Activated CD4-positive, alpha-beta memory T cell treated with anti-CD3 and anti-CD28 coated beads for 36 hours (primary cell): ENCODE measurements at regions not wholly inside any gene's neighbourhood (a gene's known extent, or its start where the extent isn't known, plus 50 kb on each side); places are given as distances from the start of the nearest gene placed in this dataset.

Experiments
- CTCF ChIA-PET: fragments of 350-600 bp; sonication (Branson Sonifier 250); formaldehyde crosslinking; loops from one replicate; lab custom pipeline; 2021; ENCODE audit warnings: antibody characterized with exemption, inconsistent platforms; lab: Charles Lee
- POLR2A ChIA-PET: fragments of 350-600 bp; sonication (Branson Sonifier 250); formaldehyde crosslinking; loops from one replicate; lab custom pipeline; 2021; ENCODE audit warnings: antibody characterized with exemption; lab: Charles Lee
- DNase-seq: peaks from one replicate; pipeline ENCODE4 v3.0.0-alpha.2; 2020
- H3K27ac Mint-ChIP-seq: one replicate; pipeline ENCODE4 v1.8.0; 2021; ENCODE audit warnings: mixed read lengths
- H3K27me3 Mint-ChIP-seq: one replicate; pipeline ENCODE4 v1.8.0; 2021; ENCODE audit warnings: mixed read lengths
- H3K36me3 Mint-ChIP-seq: one replicate; pipeline ENCODE4 v1.8.0; 2021; ENCODE audit warnings: mixed read lengths
- H3K4me1 Mint-ChIP-seq: one replicate; pipeline ENCODE4 v1.8.0; 2021; ENCODE audit warnings: low read depth, mixed read lengths
- H3K4me3 Mint-ChIP-seq: one replicate; pipeline ENCODE4 v1.8.0; 2021; ENCODE audit warnings: mild to moderate bottlenecking, mixed read lengths
- H3K9me3 Mint-ChIP-seq: one replicate; pipeline ENCODE4 v1.8.0; 2021; ENCODE audit warnings: mixed read lengths
- intact Hi-C: fragments of 100-400 bp; cut with micrococcal nuclease; formaldehyde crosslinking; loops from one replicate; pipeline ENCODE4 v1.15.1; 2023

GRCh38 chr3:3615533-3615932 is 183.7 kb upstream of the LRRN1 start:
- Mint-ChIP-seq H3K36me3 (no peaks in the 10 kb centered on the region), H3K9me3 (no peaks in the 10 kb centered on the region), H3K4me1 (no peaks in the 10 kb centered on the region), H3K27ac (no peak overlapping the region), H3K4me3 (no peak overlapping the region), H3K27me3 (no peaks in the 10 kb centered on the region)
- intact Hi-C loops: no loop called here
- ChIA-PET CTCF (no interaction called here), POLR2A (no interaction called here)
- no peak for DNase-seq

GRCh38 chr3:3610581-3611298 is 188.5 kb upstream of the LRRN1 start:
- Mint-ChIP-seq H3K4me3 (no peak overlapping the region), H3K9me3 (peaks cover 6% of the 10 kb centered on the region), H3K27ac (no peak overlapping the region), H3K4me1 (no peaks in the 10 kb centered on the region), H3K27me3 (no peaks in the 10 kb centered on the region), H3K36me3 (no peaks in the 10 kb centered on the region)
- intact Hi-C loops: no loop called here
- CTCF ChIA-PET: no interaction called here
- POLR2A ChIA-PET: no interaction called here
- no peak for DNase-seq

DNA sequence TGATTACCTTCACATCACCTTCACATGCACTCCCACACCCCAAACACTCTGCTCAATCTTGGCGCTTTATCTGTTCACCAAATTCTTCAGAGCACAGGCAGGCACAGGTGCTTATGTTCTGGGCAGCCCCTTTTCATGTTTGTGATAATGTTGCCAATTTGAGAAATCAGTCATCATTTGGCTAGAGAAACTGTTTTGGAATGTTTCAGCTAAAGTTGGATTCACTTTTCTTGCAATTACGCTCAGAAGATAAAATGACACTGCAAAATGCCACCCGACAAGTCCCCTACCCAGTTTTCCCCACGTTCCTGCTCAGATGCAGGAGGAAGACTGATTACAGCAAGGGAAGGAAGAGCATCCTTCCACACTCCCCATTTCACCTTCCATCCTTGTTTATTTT is 192.9 kb upstream of the LRRN1 start:
- intact Hi-C loops: no loop called here
- POLR2A ChIA-PET: no interaction called here
- Mint-ChIP-seq H3K36me3 (no peaks in the 10 kb centered on the region), H3K9me3 (peaks cover 6% of the 10 kb centered on the region), H3K4me1 (no peaks in the 10 kb centered on the region), H3K4me3 (no peak overlapping the region), H3K27ac (no peak overlapping the region), H3K27me3 (no peaks in the 10 kb centered on the region)
- no peak for DNase-seq
- CTCF ChIA-PET: no interaction called here

- Mint-ChIP-seq H3K4me1 (no peaks in the 10 kb centered on the region), H3K27me3 (no peaks in the 10 kb centered on the region), H3K27ac (no peak overlapping the region), H3K36me3 (no peaks in the 10 kb centered on the region), H3K4me3 (no peak overlapping the region), H3K9me3 (peaks cover 6% of the 10 kb centered on the region)
- intact Hi-C loops: no loop called here
- POLR2A ChIA-PET: no interaction called here
- no peak for DNase-seq
- CTCF ChIA-PET: no interaction called here
Measured at GRCh38 chr3:3605226-3605625, 194.0 kb upstream of the LRRN1 start.

- CTCF ChIA-PET: no interaction called here
- DNase-seq: no peak
- Mint-ChIP-seq H3K9me3 (no peaks in the 10 kb centered on the region), H3K4me3 (no peak overlapping the region), H3K27me3 (no peaks in the 10 kb centered on the region), H3K27ac (no peak overlapping the region), H3K36me3 (no peaks in the 10 kb centered on the region), H3K4me1 (no peaks in the 10 kb centered on the region)
- POLR2A ChIA-PET: no interaction called here
- intact Hi-C loops: no loop called here
Measured at GRCh38 chr3:3603351-3603750, 195.9 kb upstream of the LRRN1 start.

GRCh38 chr3:3600665-3601340 is 198.4 kb upstream of the LRRN1 start:
- intact Hi-C loops: no loop called here

DNA sequence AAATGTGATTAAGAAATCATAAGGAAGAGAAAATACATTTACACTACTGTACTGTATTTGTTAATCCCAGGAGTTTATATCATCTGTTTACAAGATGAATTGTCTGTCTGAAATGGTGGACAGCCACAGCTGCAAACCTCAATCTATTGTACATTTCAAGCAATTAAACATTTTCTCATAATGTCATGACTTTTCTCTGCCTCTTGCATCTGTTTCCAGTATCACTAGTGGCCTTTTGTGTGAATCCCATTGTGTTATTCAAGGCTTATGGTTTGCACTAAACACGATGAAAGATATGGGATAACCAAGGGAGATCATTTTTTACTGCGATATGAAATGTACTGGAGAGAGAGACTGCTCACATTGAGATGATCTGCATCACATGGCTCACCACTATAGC is 200.2 kb upstream of the LRRN1 start:
- intact Hi-C loops: no loop called here
- Mint-ChIP-seq H3K4me1 (no peaks in the 10 kb centered on the region), H3K27ac (no peak overlapping the region), H3K9me3 (no peaks in the 10 kb centered on the region), H3K27me3 (no peaks in the 10 kb centered on the region), H3K36me3 (no peaks in the 10 kb centered on the region), H3K4me3 (no peak overlapping the region)
- POLR2A ChIA-PET: no interaction called here
- CTCF ChIA-PET: no interaction called here
- DNase-seq: no peak

More at GRCh38 chr3:3600665-3601340, 198.4 kb upstream of the LRRN1 start:
- no peaks in the 10 kb centered on the region for H3K9me3 Mint-ChIP-seq
- H3K27me3 Mint-ChIP-seq: no peaks in the 10 kb centered on the region
- DNase-seq: no peak
- ChIA-PET POLR2A (no interaction called here), CTCF (no interaction called here)
- H3K36me3 Mint-ChIP-seq: no peaks in the 10 kb centered on the region
- H3K27ac Mint-ChIP-seq: no peak overlapping the region
- no peak overlapping the region for H3K4me3 Mint-ChIP-seq
- H3K4me1 Mint-ChIP-seq: no peaks in the 10 kb centered on the region

DNA sequence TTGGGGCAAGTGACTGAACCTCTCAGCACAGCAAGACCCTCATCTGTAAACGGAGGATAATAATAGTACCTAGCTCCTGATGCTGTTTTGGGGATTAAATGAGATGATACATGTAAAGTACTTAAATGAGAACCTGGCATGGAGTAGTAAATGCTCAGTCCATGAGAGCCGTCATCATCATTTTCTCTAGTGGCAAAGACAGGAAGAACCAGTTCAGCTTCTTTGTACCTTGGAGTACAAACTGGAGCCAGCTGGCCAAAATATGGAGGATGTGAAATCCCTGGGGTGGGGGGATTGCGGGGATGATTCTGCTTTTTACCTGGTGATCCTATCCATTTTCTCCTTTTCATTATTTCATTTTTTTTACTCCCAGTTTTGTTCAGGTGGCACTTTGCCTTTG is 204.2 kb upstream of the LRRN1 start:
- H3K27me3 Mint-ChIP-seq: no peaks in the 10 kb centered on the region
- no peak overlapping the region for H3K4me3 Mint-ChIP-seq
- intact Hi-C loops: no loop called here
- no peak overlapping the region for H3K27ac Mint-ChIP-seq
- ChIA-PET CTCF (no interaction called here), POLR2A (no interaction called here)
- no peak for DNase-seq
- H3K9me3 Mint-ChIP-seq: no peaks in the 10 kb centered on the region
- H3K36me3 Mint-ChIP-seq: no peaks in the 10 kb centered on the region
- no peaks in the 10 kb centered on the region for H3K4me1 Mint-ChIP-seq

GRCh38 chr3:3589715-3590130 is 209.5 kb upstream of the LRRN1 start:
- H3K9me3 Mint-ChIP-seq: no peaks in the 10 kb centered on the region
- intact Hi-C loops: no loop called here
- DNase-seq: no peak
- H3K4me3 Mint-ChIP-seq: no peak overlapping the region
- no peaks in the 10 kb centered on the region for H3K27me3 Mint-ChIP-seq
- H3K4me1 Mint-ChIP-seq: no peaks in the 10 kb centered on the region
- H3K36me3 Mint-ChIP-seq: no peaks in the 10 kb centered on the region
- POLR2A ChIA-PET: no interaction called here
- H3K27ac Mint-ChIP-seq: no peak overlapping the region
- CTCF ChIA-PET: no interaction called here

DNA sequence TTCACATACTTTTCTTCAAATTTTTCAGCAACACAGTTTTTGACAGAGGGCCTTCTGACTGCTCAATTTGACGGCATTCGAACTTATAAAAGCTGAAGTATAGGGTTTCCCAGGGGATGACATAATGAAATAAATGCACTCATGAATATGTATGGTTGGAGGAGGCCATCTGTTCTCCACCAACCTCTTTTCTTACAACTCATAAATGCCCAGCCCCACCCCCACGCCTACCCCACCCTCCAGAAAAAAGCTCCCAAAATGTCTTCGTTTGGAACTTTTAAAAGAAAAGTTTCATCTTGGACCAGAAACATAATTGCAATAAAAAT is 211.6 kb upstream of the LRRN1 start:
- ChIA-PET POLR2A (no interaction called here), CTCF (no interaction called here)
- H3K4me1 Mint-ChIP-seq: no peaks in the 10 kb centered on the region
- no peak overlapping the region for H3K4me3 Mint-ChIP-seq
- intact Hi-C loops: no loop called here
- H3K9me3 Mint-ChIP-seq: no peaks in the 10 kb centered on the region
- no peak for DNase-seq
- no peak overlapping the region for H3K27ac Mint-ChIP-seq
- H3K36me3 Mint-ChIP-seq: no peaks in the 10 kb centered on the region
- no peaks in the 10 kb centered on the region for H3K27me3 Mint-ChIP-seq

GRCh38 chr3:3586843-3587646 is 212.2 kb upstream of the LRRN1 start:
- Mint-ChIP-seq H3K27me3 (no peaks in the 10 kb centered on the region), H3K27ac (no peak overlapping the region), H3K9me3 (no peaks in the 10 kb centered on the region), H3K4me3 (no peak overlapping the region), H3K4me1 (no peaks in the 10 kb centered on the region), H3K36me3 (no peaks in the 10 kb centered on the region)
- CTCF ChIA-PET: no interaction called here
- POLR2A ChIA-PET: no interaction called here
- intact Hi-C loops: no loop called here
- no peak for DNase-seq

- no peaks in the 10 kb centered on the region for H3K27me3 Mint-ChIP-seq
- DNase-seq: no peak
- ChIA-PET POLR2A (no interaction called here), CTCF (no interaction called here)
- intact Hi-C loops: no loop called here
- H3K36me3 Mint-ChIP-seq: no peaks in the 10 kb centered on the region
- no peak overlapping the region for H3K4me3 Mint-ChIP-seq
- H3K9me3 Mint-ChIP-seq: no peaks in the 10 kb centered on the region
- H3K4me1 Mint-ChIP-seq: no peaks in the 10 kb centered on the region
- H3K27ac Mint-ChIP-seq: no peak overlapping the region
Measured at GRCh38 chr3:3586336-3586735, 212.9 kb upstream of the LRRN1 start.
